Small intestine (tissue), 7 donors: ENCODE measurements at regions not wholly inside any gene's neighbourhood (a gene's known extent, or its start where the extent isn't known, plus 50 kb on each side); places are given as distances from the start of the nearest gene placed in this dataset.

ENCODE experiments used
- DNase-seq, 2 donors: peaks; one replicate each; pipeline versions ENCODE4 v3.0.0 to v3.0.0-alpha.2; 2013
- FAIRE-seq: peaks from 2 replicates; lab custom pipeline; 2012; peaks lifted over from hg19 to GRCh38; lab: Jason Lieb, UNC
- H3K27ac ChIP-seq, 3 donors: one replicate each; pipeline ENCODE4 v1.5.1; 2013; ENCODE audit warnings: low read length in 2 of 3, mild to moderate bottlenecking in 2 of 3, control low read depth in 1 of 3, inconsistent platforms in 1 of 3, low read depth in 1 of 3, moderate library complexity in 1 of 3
- H3K27me3 ChIP-seq, 3 donors: one replicate each; pipeline ENCODE4 v1.6.1; 2013; ENCODE audit warnings: low read length in 3 of 3, inconsistent platforms in 1 of 3; ENCODE audit not compliant: control insufficient read depth in 3 of 3, insufficient read depth in 3 of 3
- H3K36me3 ChIP-seq, 3 donors: one replicate each; pipeline ENCODE4 v1.6.1; 2013; ENCODE audit warnings: low read length in 3 of 3, inconsistent platforms in 1 of 3, low read depth in 1 of 3, mild to moderate bottlenecking in 1 of 3, moderate library complexity in 1 of 3; ENCODE audit not compliant: control insufficient read depth in 3 of 3, insufficient read depth in 2 of 3
- H3K4me1 ChIP-seq, 3 donors: one replicate each; pipeline ENCODE4 v1.6.1; 2013; ENCODE audit warnings: low read length in 2 of 3, inconsistent platforms in 1 of 3, low read depth in 1 of 3, mild to moderate bottlenecking in 1 of 3, moderate library complexity in 1 of 3; ENCODE audit not compliant: control insufficient read depth in 3 of 3, insufficient read depth in 2 of 3
- H3K4me3 ChIP-seq, 3 donors: one replicate each; pipeline ENCODE4 v1.5.1; 2013; ENCODE audit warnings: low read length in 3 of 3, control low read depth in 1 of 3, inconsistent platforms in 1 of 3, low read depth in 1 of 3, mild to moderate bottlenecking in 1 of 3, moderate library complexity in 1 of 3
- H3K9me3 ChIP-seq, 2 donors: one replicate each; pipeline ENCODE4 v1.6.1; 2013; ENCODE audit warnings: low read depth in 1 of 2, low read length in 1 of 2; ENCODE audit not compliant: control insufficient read depth in 2 of 2, insufficient read depth in 1 of 2
- WGBS, 3 donors: extraction: QIAGEN DNeasy Blood & Tissue Kit; methylation state at CpG; one replicate each; pipeline ENCODE4 v1.1.7; 2013; 5-methylcytosine and 5-hydroxymethylcytosine counted together
- donor health status: healthy with polysubstance abuse.
- donor health status: control.
- donor health status: control.
- donor health status: Bipolar disorder and iron deficiency.
- donor health status: healthy.

DNA sequence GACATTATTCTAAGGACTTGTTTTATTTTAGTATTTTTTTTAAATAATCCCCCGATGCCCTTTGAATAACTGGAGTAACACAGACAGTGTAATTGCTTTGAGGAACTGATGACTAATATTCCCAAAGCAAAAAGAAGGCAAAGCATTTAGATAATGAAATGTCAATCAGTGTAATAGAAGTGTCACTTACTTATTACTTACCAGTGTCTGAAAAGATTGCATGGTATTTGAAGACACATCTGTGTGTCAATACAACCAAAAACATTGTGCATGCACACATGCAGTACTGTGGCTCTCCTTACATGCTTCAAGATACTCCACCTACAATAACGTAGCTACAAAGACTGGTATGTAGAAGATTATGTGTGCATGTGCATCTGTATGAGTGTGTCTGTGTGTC is 264.0 kb upstream of the ANO5 start:
- H3K27me3 ChIP-seq, result no peaks in the 10 kb centered on the region
- no peaks in the 10 kb centered on the region for H3K36me3 ChIP-seq
- no peak for FAIRE-seq
- 74 to 82% (median 75%) methylated on average over 2 of the region's 2 CpGs for WGBS, 3 donors
- no peaks in the 10 kb centered on the region for H3K4me1 ChIP-seq
- no peak overlapping the region for H3K4me3 ChIP-seq
- H3K9me3 ChIP-seq, result no peaks in the 10 kb centered on the region
- H3K27ac ChIP-seq, result no peak overlapping the region
- no peak for DNase-seq

DNA sequence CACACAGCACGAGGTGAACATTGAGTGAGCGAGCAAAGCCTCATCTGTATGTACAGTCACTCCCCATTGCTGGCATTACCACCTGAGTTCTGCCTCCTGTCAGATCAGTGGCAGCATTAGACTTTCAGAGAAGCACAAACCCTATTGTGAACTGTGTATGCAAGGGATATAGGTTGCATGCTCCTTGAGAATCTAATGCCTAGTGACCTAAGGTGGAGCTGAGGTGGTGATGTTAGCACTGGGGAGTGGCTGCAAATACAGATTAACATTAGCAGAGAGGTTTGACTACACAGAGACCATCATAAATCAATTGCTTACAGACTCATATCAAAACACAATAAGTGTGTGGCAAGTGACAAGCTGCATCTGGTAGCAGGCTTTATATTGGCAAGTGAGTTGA is 262.5 kb upstream of the ANO5 start:
- DNase-seq (no peak), FAIRE-seq (no peak)
- Histone ChIP-seq H3K27ac (no peak overlapping the region), H3K4me1 (no peaks in the 10 kb centered on the region), H3K27me3 (no peaks in the 10 kb centered on the region), H3K9me3 (no peaks in the 10 kb centered on the region), H3K4me3 (no peak overlapping the region), H3K36me3 (no peaks in the 10 kb centered on the region)
- WGBS, 3 donors, result 65 to 77% (median 76%) methylated on average over 2 of the region's 2 CpGs

- Histone ChIP-seq H3K4me1 (no peaks in the 10 kb centered on the region), H3K27ac (no peak overlapping the region), H3K9me3 (no peaks in the 10 kb centered on the region), H3K27me3 (no peaks in the 10 kb centered on the region), H3K4me3 (no peak overlapping the region), H3K36me3 (no peaks in the 10 kb centered on the region)
- FAIRE-seq (no peak), DNase-seq (no peak)
- WGBS, 3 donors, result 86 to 87% (median 87%) methylated on average over 11 of the region's 11 CpGs
These were observed 261.3 kb upstream of the ANO5 start for GRCh38 chr11:21931436-21932101.

- no peak overlapping the region for H3K4me3 ChIP-seq
- H3K9me3 ChIP-seq, result no peaks in the 10 kb centered on the region
- H3K27ac ChIP-seq, result no peak overlapping the region
- no peaks in the 10 kb centered on the region for H3K4me1 ChIP-seq
- FAIRE-seq, result peak; percentile 36
- no peaks in the 10 kb centered on the region for H3K27me3 ChIP-seq
- WGBS, 3 donors, result 14 to 56% (median 18%) methylated on average over 1 of the region's 1 CpG
- no peak for DNase-seq
- no peaks in the 10 kb centered on the region for H3K36me3 ChIP-seq
These were observed 259.8 kb upstream of the ANO5 start for GRCh38 chr11:21933095-21933494.

DNA sequence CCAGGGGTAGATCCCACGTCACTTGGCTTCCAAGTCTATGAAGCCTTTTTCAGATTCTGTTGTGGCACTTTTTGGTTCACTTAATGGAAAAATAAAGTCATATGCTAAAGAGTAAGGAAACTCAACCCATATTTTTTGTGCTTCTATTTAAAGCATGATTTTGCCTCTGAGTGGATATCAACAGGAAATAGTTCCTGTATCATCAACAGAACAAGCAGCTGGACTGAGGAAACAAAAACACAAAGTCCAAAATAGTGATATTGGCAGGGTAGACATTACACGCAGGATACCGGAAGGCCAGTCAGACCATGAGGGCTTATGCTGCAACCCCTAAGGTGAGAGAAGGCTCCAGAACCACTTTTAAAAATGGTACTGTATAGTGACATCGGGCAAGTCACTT is 248.3 kb upstream of the ANO5 start:
- no peaks in the 10 kb centered on the region for H3K36me3 ChIP-seq
- no peak overlapping the region for H3K4me3 ChIP-seq
- H3K27ac ChIP-seq, result no peak overlapping the region
- no peaks in the 10 kb centered on the region for H3K27me3 ChIP-seq
- DNase-seq (no peak), FAIRE-seq (no peak)
- 65 to 77% (median 69%) methylated on average over 4 of the region's 4 CpGs for WGBS, 3 donors
- no peaks in the 10 kb centered on the region for H3K4me1 ChIP-seq
- H3K9me3 ChIP-seq, result no peaks in the 10 kb centered on the region

- Histone ChIP-seq H3K27me3 (no peaks in the 10 kb centered on the region), H3K36me3 (no peaks in the 10 kb centered on the region), H3K4me3 (no peak overlapping the region), H3K9me3 (peaks cover 0 to 8% of the 10 kb centered on the region in 2 donors), H3K27ac (no peak overlapping the region), H3K4me1 (no peaks in the 10 kb centered on the region)
- FAIRE-seq (no peak), DNase-seq (no peak)
- 46 to 71% (median 57%) methylated on average over 1 of the region's 1 CpG for WGBS, 3 donors
These were observed 244.0 kb upstream of the ANO5 start for GRCh38 chr11:21948876-21949275.

- Histone ChIP-seq H3K36me3 (no peaks in the 10 kb centered on the region), H3K4me3 (no peak overlapping the region), H3K27me3 (no peaks in the 10 kb centered on the region), H3K9me3 (peaks cover 0 to 8% of the 10 kb centered on the region in 2 donors), H3K27ac (no peak overlapping the region), H3K4me1 (no peaks in the 10 kb centered on the region)
- FAIRE-seq (no peak), DNase-seq (no peak)
- WGBS, 3 donors, result 49 to 70% (median 67%) methylated on average over 3 of the region's 3 CpGs
These were observed 243.0 kb upstream of the ANO5 start for GRCh38 chr11:21949763-21950413.

DNA sequence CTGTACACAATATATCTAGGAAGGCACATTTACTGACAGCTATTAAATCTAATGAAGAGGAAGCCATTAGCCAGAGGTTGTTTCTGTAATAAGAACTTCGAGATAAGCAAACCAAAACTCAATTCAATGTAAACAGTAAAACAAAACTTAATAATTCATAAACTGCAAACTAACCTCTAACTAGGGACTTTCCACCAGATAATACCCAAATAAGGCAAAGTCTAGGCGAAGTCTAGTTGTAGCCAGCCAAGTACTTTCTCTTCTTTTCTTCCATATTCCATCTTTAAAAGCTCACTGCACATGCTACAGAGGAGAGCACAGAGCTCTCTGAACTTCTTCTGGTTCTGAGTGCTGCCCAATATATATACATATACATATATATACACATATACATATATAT is 229.9 kb upstream of the ANO5 start:
- FAIRE-seq (no peak), DNase-seq (no peak)
- Histone ChIP-seq H3K27me3 (no peaks in the 10 kb centered on the region), H3K4me3 (no peak overlapping the region), H3K27ac (no peak overlapping the region), H3K9me3 (no peaks in the 10 kb centered on the region), H3K4me1 (no peaks in the 10 kb centered on the region), H3K36me3 (no peaks in the 10 kb centered on the region)
- 11 to 29% (median 23%) methylated on average over 2 of the region's 2 CpGs for WGBS, 3 donors
